B cell (primary cell): ENCODE measurements at regions not wholly inside any gene's neighbourhood (a gene's known extent, or its start where the extent isn't known, plus 50 kb on each side); places are given as distances from the start of the nearest gene placed in this dataset.

Source experiments
- ATAC-seq: fragments of 200-7000 bp; cut with Tn5 transposase; one replicate; pipeline ENCODE4 v1.10.0; 2021; ENCODE audit warnings: low read depth, mild to moderate bottlenecking, moderate number of reproducible peaks, moderate library complexity
- CTCF ChIA-PET: fragments of 350-600 bp; sonication (Branson Sonifier 250); formaldehyde crosslinking; loops from one replicate; lab custom pipeline; 2021; ENCODE audit warnings: antibody characterized with exemption, inconsistent platforms; lab: Charles Lee
- POLR2A ChIA-PET: fragments of 350-600 bp; sonication (Branson Sonifier 250); formaldehyde crosslinking; loops from one replicate; lab custom pipeline; 2021; ENCODE audit warnings: antibody characterized with exemption; lab: Charles Lee
- DNase-seq: peaks from one replicate; pipeline ENCODE4 v3.0.0; 2013
- H2AFZ ChIP-seq: 2 replicates; pipeline ENCODE4 v1.6.1; 2012; ENCODE audit warnings: mild to moderate bottlenecking, low read depth, low read length; ENCODE audit not compliant: insufficient read depth, poor library complexity, severe bottlenecking
- H3K27ac ChIP-seq, 2 donors: 1 replicate in 1 of 2; 2 replicates in 1 of 2; pipeline ENCODE4 v1.5.1; 2012 to 2013; ENCODE audit warnings: low read length in 2 of 2, mild to moderate bottlenecking in 2 of 2, moderate library complexity in 1 of 2
- H3K27me3 ChIP-seq, 4 experiments: fragments of 200-600 bp in 1 of 4; sonication (generic) in 1 of 4; replicated peaks in 1 of 4; 1 replicate in 2 of 4; 2 replicates in 2 of 4; pipeline versions ENCODE4 v1.6.1 to v1.7.0; 2013 to 2016; ENCODE audit warnings: low read length in 3 of 4, mild to moderate bottlenecking in 2 of 4, mixed read lengths in 1 of 4, moderate library complexity in 1 of 4; ENCODE audit not compliant: insufficient read depth in 4 of 4, control insufficient read depth in 3 of 4; ENCODE audit errors: control extremely low read depth in 1 of 4
- H3K36me3 ChIP-seq, 2 experiments: replicated peaks in 1 of 2; 1 replicate in 1 of 2; 2 replicates in 1 of 2; pipeline versions ENCODE4 v1.6.1 to v1.7.1; 2013; ENCODE audit warnings: low read length in 1 of 2; ENCODE audit not compliant: insufficient read depth in 2 of 2, control insufficient read depth in 1 of 2; ENCODE audit errors: control extremely low read depth in 1 of 2, extremely low read depth in 1 of 2
- H3K4me1 ChIP-seq, 2 donors: fragments of 200-600 bp in 1 of 2; sonication (generic) in 1 of 2; 1 replicate in 1 of 2; 2 replicates in 1 of 2; pipeline versions ENCODE4 v1.5.1 to v1.6.1; 2013 to 2017; ENCODE audit warnings: low read length in 2 of 2; ENCODE audit not compliant: control insufficient read depth in 2 of 2, insufficient read depth in 2 of 2
- H3K4me2 ChIP-seq: replicated peaks from 2 replicates; pipeline ENCODE3; 2012; ENCODE audit warnings: mild to moderate bottlenecking, low read depth, low read length; ENCODE audit not compliant: poor library complexity, severe bottlenecking
- H3K4me3 ChIP-seq, 5 experiments: fragments of 200-600 bp in 1 of 5; sonication (generic) in 1 of 5; 1 replicate in 3 of 5; 2 replicates in 2 of 5; pipeline versions ENCODE4 v1.5.1 to v1.7.0; 2011 to 2016; ENCODE audit warnings: low read length in 4 of 5, mild to moderate bottlenecking in 4 of 5, low read depth in 2 of 5, control low read depth in 1 of 5, moderate library complexity in 1 of 5; ENCODE audit not compliant: insufficient read depth in 1 of 5; ENCODE audit errors: control extremely low read depth in 1 of 5, extremely low read depth in 1 of 5
- H3K79me2 ChIP-seq: fragments of 200-600 bp; sonication (generic); one replicate; pipeline ENCODE4 v1.6.0; 2016; ENCODE audit warnings: low read length; ENCODE audit not compliant: control insufficient read depth, insufficient read depth
- H3K9ac ChIP-seq: fragments of 200-600 bp; sonication (generic); 2 replicates; pipeline ENCODE4 v1.6.1; 2017; ENCODE audit warnings: mild to moderate bottlenecking, low read length, moderate library complexity
- H3K9me3 ChIP-seq, 3 donors: one replicate each; pipeline versions ENCODE4 v1.6.1 to v1.7.1; 2013; ENCODE audit warnings: low read length in 2 of 3; ENCODE audit not compliant: control insufficient read depth in 2 of 3, insufficient read depth in 1 of 3; ENCODE audit errors: control extremely low read depth in 1 of 3
- H4K20me1 ChIP-seq: 2 replicates; pipeline ENCODE4 v1.6.0; 2012; ENCODE audit warnings: mild to moderate bottlenecking, low read length; ENCODE audit not compliant: insufficient read depth, control insufficient read depth, poor library complexity, severe bottlenecking
- H3K27ac Mint-ChIP-seq: one replicate; pipeline ENCODE4 v1.8.0; 2021; ENCODE audit warnings: mixed read lengths
- H3K27me3 Mint-ChIP-seq: one replicate; pipeline ENCODE4 v1.8.0; 2021; ENCODE audit warnings: mixed read lengths
- H3K4me1 Mint-ChIP-seq: one replicate; pipeline ENCODE4 v1.8.0; 2021; ENCODE audit warnings: mixed read lengths
- H3K4me3 Mint-ChIP-seq: one replicate; pipeline ENCODE4 v1.8.0; 2021; ENCODE audit warnings: mixed read lengths
- H3K9me3 Mint-ChIP-seq: one replicate; pipeline ENCODE4 v1.8.0; 2022; ENCODE audit warnings: mixed read lengths; ENCODE audit not compliant: insufficient read depth
- EZH2 ChIP-seq: IDR thresholded peaks from 2 replicates; pipeline ENCODE4 v1.6.1; 2012; ENCODE audit warnings: borderline replicate concordance, low read depth, mild to moderate bottlenecking, moderate library complexity, low read length; ENCODE audit not compliant: insufficient read depth, poor library complexity, severe bottlenecking
- WGBS: methylation state at CpG from one replicate; pipeline ENCODE4 v1.1.5; 2013; ENCODE audit warnings: missing lambda C conversion rate; ENCODE audit not compliant: insufficient coverage; 5-methylcytosine and 5-hydroxymethylcytosine counted together
- intact Hi-C: fragments of 100-400 bp; cut with micrococcal nuclease; formaldehyde crosslinking; loops from one replicate; pipeline ENCODE4 v1.10.0; 2022
- TF ChIP-seq, protein P1 (sequence below): fragments of 200-600 bp; IDR thresholded peaks from one replicate; pipeline ENCODE4 v1.8.0; 2022; ENCODE audit warnings: antibody characterized with exemption, mild to moderate bottlenecking

DNA sequence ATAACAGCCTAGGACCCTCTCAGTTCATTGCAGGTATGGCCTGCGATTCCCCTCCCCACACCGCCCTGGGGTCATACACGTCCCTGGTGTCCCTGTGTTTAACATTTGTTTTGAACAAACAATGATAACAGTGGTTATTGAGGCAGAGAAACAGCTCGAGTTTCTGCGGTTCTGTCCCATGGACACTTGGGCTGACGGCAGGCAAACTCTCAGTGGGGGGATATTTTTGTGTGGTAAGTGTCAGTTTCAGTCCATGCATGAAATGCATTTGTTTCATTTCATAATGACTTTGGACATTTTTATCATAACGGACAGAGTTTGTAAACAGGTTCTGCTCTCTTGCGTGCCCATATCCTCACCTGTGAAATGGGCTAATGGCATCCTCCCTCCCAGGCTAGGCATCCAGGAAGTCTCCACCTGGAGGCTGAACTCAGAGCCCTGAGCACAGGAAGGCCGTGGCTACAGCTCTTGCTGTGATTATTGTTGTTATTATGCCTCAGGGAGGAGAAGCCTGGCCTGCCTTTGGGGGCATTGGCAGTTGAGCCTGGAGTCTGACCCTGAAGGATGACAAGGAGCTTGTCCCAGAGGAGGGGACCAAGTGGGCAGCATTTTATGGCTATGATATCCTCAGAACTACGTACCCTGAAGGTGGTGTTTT, 190.9 kb downstream of the GADD45G start:
- DNase-seq = no peak
- Histone ChIP-seq H3K36me3 (no peaks in the 10 kb centered on the region), H3K4me1 (no peaks in the 10 kb centered on the region), H3K9ac (no peak overlapping the region), H4K20me1 (no peaks in the 10 kb centered on the region), H3K27ac (no peak overlapping the region), H3K27me3 (no peaks in the 10 kb centered on the region), H3K4me2 (no peak overlapping the region), H3K79me2 (no peaks in the 10 kb centered on the region), H3K9me3 (no peaks in the 10 kb centered on the region), H3K4me3 (no peak overlapping the region), H2AFZ (no peak overlapping the region)
- no peaks in the 10 kb centered on the region for H3K9me3 Mint-ChIP-seq
- no peak overlapping the region for H3K4me3 Mint-ChIP-seq
- CTCF ChIA-PET = no interaction called here
- H3K27me3 Mint-ChIP-seq = no peaks in the 10 kb centered on the region
- POLR2A ChIA-PET = no interaction called here
- ATAC-seq = no peak
- WGBS = 89% methylated on average over 10 of the region's 10 CpGs
- TF ChIP-seq, protein P1, sequence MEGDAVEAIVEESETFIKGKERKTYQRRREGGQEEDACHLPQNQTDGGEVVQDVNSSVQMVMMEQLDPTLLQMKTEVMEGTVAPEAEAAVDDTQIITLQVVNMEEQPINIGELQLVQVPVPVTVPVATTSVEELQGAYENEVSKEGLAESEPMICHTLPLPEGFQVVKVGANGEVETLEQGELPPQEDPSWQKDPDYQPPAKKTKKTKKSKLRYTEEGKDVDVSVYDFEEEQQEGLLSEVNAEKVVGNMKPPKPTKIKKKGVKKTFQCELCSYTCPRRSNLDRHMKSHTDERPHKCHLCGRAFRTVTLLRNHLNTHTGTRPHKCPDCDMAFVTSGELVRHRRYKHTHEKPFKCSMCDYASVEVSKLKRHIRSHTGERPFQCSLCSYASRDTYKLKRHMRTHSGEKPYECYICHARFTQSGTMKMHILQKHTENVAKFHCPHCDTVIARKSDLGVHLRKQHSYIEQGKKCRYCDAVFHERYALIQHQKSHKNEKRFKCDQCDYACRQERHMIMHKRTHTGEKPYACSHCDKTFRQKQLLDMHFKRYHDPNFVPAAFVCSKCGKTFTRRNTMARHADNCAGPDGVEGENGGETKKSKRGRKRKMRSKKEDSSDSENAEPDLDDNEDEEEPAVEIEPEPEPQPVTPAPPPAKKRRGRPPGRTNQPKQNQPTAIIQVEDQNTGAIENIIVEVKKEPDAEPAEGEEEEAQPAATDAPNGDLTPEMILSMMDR = no peak
- no peak for TF ChIP-seq EZH2
- intact Hi-C loops = no loop called here
- H3K4me1 Mint-ChIP-seq = no peaks in the 10 kb centered on the region
- H3K27ac Mint-ChIP-seq = no peak overlapping the region

DNA sequence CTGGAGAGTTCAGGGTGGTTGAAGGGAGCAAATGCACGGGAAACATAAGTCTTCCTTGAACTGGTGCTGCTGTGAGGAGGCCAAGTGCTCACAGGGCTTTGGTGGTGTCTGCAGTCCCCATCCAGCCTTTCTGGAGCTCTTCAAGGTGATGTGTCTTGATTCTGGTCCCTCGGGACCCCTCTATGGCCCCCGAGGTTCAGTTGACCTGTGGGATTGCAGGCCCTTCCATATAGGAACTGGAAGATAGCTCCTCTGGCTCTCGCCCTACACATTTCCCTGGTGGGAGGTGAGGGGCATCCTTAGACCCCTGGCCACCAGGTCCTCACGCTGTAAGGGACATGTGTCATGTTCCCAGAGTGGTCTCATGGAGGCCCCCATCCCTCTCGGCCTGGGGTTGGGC, 191.8 kb downstream of the GADD45G start:
- TF ChIP-seq, protein P1 = no peak
- TF ChIP-seq EZH2 = no peak
- no peak overlapping the region for H3K4me3 ChIP-seq
- no peaks in the 10 kb centered on the region for H3K4me1 ChIP-seq
- no peak for DNase-seq
- no peak overlapping the region for H3K4me2 ChIP-seq
- H3K9me3 ChIP-seq = no peaks in the 10 kb centered on the region
- no peak overlapping the region for H3K9ac ChIP-seq
- no peak overlapping the region for H2AFZ ChIP-seq
- H3K4me1 Mint-ChIP-seq = no peaks in the 10 kb centered on the region
- H3K36me3 ChIP-seq = no peaks in the 10 kb centered on the region
- H3K4me3 Mint-ChIP-seq = no peak overlapping the region
- 92% methylated on average over 3 of the region's 6 CpGs for WGBS
- intact Hi-C loops = no loop called here
- ChIA-PET POLR2A (no interaction called here), CTCF (no interaction called here)
- no peaks in the 10 kb centered on the region for H3K9me3 Mint-ChIP-seq
- no peaks in the 10 kb centered on the region for H3K27me3 Mint-ChIP-seq
- no peak overlapping the region for H3K27ac ChIP-seq
- no peaks in the 10 kb centered on the region for H3K79me2 ChIP-seq
- ATAC-seq = no peak
- no peak overlapping the region for H3K27ac Mint-ChIP-seq
- no peaks in the 10 kb centered on the region for H4K20me1 ChIP-seq
- no peaks in the 10 kb centered on the region for H3K27me3 ChIP-seq
